WERI-Rb-1 (cell line): ENCODE measurements at regions not wholly inside any gene's neighbourhood (a gene's known extent, or its start where the extent isn't known, plus 50 kb on each side); places are given as distances from the start of the nearest gene placed in this dataset.

ENCODE experiments used
- DNase-seq: peaks from one replicate; pipeline ENCODE4 v3.0.0-alpha.2; 2020
- H3K27ac ChIP-seq: fragments of 250-450 bp; sonication (Bioruptor Pico); 2 replicates; pipeline ENCODE4 v1.5.1; 2020; ENCODE audit warnings: mild to moderate bottlenecking, moderate library complexity
- H3K27me3 ChIP-seq: fragments of 250-450 bp; sonication (Bioruptor Pico); 2 replicates; pipeline ENCODE4 v1.5.1; 2021; ENCODE audit warnings: mild to moderate bottlenecking, low read depth, moderate library complexity; ENCODE audit not compliant: insufficient read depth, severe bottlenecking
- H3K36me3 ChIP-seq: fragments of 250-450 bp; sonication (Bioruptor Pico); 2 replicates; pipeline ENCODE4 v1.5.1; 2020; ENCODE audit warnings: mild to moderate bottlenecking, moderate library complexity
- H3K4me3 ChIP-seq: 2 replicates; pipeline ENCODE4 v1.5.1; 2011; ENCODE audit warnings: low read depth, mild to moderate bottlenecking, control low read depth, low read length
- H3K9me3 ChIP-seq: fragments of 250-450 bp; sonication (Bioruptor Pico); 2 replicates; pipeline ENCODE4 v1.5.1; 2021; ENCODE audit warnings: mild to moderate bottlenecking, moderate library complexity; ENCODE audit not compliant: severe bottlenecking
- TF ChIP-seq, protein P1 (sequence below): IDR thresholded peaks from 2 replicates; pipeline ENCODE4 v1.5.1; 2011; ENCODE audit warnings: low read depth, mild to moderate bottlenecking, control low read depth, inconsistent platforms, low read length

DNA sequence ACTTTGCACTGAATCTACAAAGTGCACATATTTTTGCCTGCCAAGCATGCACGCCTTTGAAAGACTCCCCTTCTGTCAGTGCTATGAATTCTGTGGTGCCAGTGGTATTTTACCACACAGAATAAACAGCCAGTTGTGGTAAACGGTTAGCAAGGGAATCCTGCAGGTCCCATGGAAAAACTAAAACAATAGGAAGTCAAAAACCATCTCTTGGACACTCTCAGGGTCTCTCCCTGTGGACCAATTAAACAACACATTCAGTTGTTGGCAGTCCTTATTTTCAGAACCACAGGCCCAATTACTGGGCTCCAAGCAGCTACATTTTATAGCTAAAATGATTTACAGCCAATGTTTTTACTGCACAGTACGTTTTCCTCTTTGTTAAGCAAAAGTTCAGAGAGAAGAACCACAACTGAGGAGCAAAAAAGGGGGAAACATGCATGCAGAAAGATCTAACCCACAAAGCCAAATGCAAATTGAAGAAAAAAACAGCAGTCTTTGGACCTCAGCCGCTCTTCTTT is 116.9 kb downstream of the KCTD12 start:
- H3K36me3 ChIP-seq = no peaks in the 10 kb centered on the region
- H3K9me3 ChIP-seq = no peaks in the 10 kb centered on the region
- no peak for DNase-seq
- TF ChIP-seq, protein P1, sequence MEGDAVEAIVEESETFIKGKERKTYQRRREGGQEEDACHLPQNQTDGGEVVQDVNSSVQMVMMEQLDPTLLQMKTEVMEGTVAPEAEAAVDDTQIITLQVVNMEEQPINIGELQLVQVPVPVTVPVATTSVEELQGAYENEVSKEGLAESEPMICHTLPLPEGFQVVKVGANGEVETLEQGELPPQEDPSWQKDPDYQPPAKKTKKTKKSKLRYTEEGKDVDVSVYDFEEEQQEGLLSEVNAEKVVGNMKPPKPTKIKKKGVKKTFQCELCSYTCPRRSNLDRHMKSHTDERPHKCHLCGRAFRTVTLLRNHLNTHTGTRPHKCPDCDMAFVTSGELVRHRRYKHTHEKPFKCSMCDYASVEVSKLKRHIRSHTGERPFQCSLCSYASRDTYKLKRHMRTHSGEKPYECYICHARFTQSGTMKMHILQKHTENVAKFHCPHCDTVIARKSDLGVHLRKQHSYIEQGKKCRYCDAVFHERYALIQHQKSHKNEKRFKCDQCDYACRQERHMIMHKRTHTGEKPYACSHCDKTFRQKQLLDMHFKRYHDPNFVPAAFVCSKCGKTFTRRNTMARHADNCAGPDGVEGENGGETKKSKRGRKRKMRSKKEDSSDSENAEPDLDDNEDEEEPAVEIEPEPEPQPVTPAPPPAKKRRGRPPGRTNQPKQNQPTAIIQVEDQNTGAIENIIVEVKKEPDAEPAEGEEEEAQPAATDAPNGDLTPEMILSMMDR = no peak
- no peak overlapping the region for H3K4me3 ChIP-seq
- no peaks in the 10 kb centered on the region for H3K27me3 ChIP-seq
- H3K27ac ChIP-seq = no peak overlapping the region

DNA sequence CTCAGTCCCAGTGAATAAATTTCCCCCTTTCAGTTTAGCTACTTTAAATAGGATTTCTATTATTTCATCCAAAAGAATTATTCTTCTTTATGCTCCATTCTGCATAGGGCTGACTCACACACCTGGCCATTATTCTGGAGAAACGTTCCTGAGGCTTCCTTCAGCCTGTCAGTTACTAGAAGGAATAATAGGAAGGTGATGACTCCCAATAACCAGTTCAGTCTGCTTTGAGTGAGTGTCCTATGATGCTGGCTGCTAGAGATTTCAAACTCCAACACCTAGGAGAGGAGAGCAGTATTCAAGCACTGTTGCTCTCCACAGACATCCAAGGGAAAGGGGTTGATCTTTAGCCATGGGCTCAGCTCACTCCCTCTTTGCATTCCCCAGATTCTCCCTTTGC is 117.8 kb downstream of the KCTD12 start:
- H3K9me3 ChIP-seq = no peaks in the 10 kb centered on the region
- DNase-seq = no peak
- TF ChIP-seq, protein P1 = no peak

DNA sequence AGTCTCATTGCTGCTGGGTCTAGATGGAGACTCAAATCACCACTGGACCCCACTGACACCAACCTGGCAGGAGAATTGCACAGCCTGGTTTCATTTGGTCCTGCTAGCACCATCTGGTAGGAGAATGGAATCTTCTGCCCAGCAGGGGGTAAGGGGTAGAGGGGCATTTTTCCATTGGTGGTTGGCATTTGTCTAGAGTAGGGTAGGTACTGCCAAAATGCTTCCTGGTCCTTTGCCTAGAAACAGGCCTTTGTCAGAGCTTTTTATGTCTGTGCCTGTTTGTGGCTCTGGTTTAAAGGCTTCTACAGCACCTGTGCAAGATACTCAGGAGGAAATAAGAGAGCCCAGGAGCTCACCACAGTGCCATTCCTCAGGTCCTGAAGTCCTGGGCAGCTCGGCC is 121.3 kb downstream of the KCTD12 start:
- Histone ChIP-seq H3K9me3 (no peaks in the 10 kb centered on the region), H3K27ac (no peak overlapping the region), H3K36me3 (no peaks in the 10 kb centered on the region), H3K4me3 (no peak overlapping the region), H3K27me3 (no peaks in the 10 kb centered on the region)
- TF ChIP-seq, protein P1 = no peak
- DNase-seq = no peak

More for the DNA sequence above, 117.8 kb downstream of the KCTD12 start:
- no peak overlapping the region for H3K4me3 ChIP-seq
- H3K27me3 ChIP-seq = no peaks in the 10 kb centered on the region
- H3K36me3 ChIP-seq = no peaks in the 10 kb centered on the region
- H3K27ac ChIP-seq = no peak overlapping the region

DNA sequence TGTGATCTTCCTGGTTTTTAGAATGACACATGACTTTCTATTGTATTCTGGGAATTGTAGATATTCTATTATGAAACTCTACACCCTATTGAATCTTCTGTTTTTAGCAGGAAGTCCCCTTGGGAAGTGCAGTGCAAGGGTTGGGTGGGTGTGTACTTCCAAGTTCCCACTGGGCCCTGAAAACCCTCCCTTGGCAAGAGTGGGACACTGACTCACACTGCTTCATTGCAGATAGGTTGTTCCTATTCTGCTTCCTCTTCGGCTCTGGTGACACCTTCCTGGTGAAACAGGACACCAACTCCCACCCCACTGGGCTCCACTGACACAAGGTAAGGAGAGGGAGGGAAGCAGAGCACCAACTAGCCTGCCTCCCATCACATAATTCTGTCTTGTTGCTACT is 121.8 kb downstream of the KCTD12 start:
- no peaks in the 10 kb centered on the region for H3K36me3 ChIP-seq
- no peaks in the 10 kb centered on the region for H3K27me3 ChIP-seq
- H3K4me3 ChIP-seq = no peak overlapping the region
- H3K27ac ChIP-seq = no peak overlapping the region
- TF ChIP-seq, protein P1 = no peak
- no peak for DNase-seq
- no peaks in the 10 kb centered on the region for H3K9me3 ChIP-seq

DNA sequence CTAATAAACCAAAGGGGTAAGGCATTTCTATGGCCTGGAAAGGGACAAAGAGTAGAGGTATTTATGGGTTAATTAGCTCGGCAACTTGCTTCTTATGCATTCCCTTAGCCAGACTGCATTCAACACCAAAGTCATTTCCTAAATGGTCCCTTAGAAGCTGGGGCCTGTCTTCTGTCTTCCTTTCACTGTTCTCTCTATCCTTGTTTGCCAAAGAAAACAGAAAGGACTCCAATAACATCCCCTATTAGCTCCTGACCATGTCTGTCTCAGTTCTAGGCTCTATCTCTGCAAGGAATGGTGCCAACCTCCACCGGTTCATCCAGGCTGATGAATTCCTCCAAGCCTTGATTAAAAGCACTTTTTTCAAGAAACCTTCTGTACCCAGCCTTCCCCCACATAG is 123.5 kb downstream of the KCTD12 start:
- no peak for DNase-seq
- no peaks in the 10 kb centered on the region for H3K36me3 ChIP-seq
- no peak overlapping the region for H3K27ac ChIP-seq
- H3K27me3 ChIP-seq = no peaks in the 10 kb centered on the region
- no peak overlapping the region for H3K4me3 ChIP-seq
- no peaks in the 10 kb centered on the region for H3K9me3 ChIP-seq
- TF ChIP-seq, protein P1 = no peak

DNA sequence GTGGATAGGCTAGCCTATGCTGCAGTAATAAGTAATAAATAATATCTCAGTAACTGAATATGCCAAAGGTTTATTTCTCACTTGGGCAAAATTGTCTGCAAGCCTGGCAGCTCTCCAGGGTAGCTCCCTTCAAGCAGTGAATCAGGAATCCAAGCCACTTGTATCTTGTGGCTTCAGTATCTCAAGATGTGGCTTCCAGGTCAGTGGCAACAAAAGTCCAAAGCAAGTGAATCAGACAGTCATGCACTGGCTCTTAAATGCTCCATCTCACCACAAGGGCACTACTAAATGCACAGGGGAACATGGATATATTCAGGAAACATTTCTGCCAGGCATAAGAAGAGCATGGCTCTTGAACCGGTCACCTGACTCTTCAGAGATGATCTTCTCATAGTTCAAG is 126.3 kb downstream of the KCTD12 start:
- Histone ChIP-seq H3K27ac (no peak overlapping the region), H3K9me3 (no peaks in the 10 kb centered on the region), H3K36me3 (no peaks in the 10 kb centered on the region), H3K27me3 (no peaks in the 10 kb centered on the region), H3K4me3 (no peak overlapping the region)
- no peak for DNase-seq
- TF ChIP-seq, protein P1 = no peak
